ENCODE measurements at regions not wholly inside any gene's neighbourhood (a gene's known extent, or its start where the extent isn't known, plus 50 kb on each side); places are given as distances from the start of the nearest gene placed in this dataset.

DNA sequence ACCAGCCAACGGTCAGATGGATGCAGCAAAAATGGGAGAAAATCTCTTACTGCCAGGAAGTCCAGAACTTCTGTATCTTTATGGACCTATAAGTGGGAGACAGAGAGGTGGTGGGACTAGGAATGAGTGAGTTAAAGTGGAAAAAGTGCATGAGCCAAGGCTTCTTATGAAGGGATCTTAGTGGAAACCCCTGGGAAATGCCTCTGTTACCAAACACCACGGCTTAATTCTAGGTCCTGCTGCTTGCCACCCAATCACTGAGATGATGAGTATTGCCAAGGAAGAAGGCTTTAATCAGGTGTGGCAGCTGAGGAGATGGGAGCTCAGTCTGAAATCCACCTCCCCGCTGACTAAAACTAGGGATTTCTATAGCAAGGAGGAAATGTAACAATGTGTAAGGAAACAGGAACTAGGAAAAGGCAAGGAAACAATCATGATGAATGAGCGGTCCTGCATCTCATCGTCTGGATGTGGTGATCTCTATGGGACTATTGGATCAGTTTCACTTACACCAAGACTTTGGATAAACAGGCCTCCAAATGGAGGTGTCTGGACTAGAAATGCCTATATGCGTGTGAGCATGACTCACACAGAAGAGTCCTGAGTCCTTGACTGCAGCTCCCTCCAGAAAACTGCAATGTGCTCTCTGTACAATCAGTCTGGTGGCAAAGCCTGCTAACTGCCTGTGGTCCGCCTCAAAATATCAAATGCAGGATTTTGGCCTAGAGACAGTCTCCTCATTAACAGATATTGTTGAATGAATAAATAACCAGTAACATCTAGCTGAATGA is 98.2 kb upstream of the PRR16 start (continued):
- TF ChIP-seq ZNF747 (CRISPR knock-in tag; IDR thresholded peaks at IDR 0.05; ENCODE audit: borderline replicate concordance) (no peak), TOPORS (CRISPR knock-in tag; IDR thresholded peaks at IDR 0.05) (no peak), ZNF850 (CRISPR knock-in tag; conservative IDR thresholded peaks at IDR 0.05) (no peak), ATM (IDR thresholded peaks at IDR 0.05; ENCODE audit: borderline replicate concordance) (no peak), ZKSCAN5 (CRISPR knock-in tag; IDR thresholded peaks at IDR 0.05) (no peak)
- TF ChIP-seq, protein P1, sequence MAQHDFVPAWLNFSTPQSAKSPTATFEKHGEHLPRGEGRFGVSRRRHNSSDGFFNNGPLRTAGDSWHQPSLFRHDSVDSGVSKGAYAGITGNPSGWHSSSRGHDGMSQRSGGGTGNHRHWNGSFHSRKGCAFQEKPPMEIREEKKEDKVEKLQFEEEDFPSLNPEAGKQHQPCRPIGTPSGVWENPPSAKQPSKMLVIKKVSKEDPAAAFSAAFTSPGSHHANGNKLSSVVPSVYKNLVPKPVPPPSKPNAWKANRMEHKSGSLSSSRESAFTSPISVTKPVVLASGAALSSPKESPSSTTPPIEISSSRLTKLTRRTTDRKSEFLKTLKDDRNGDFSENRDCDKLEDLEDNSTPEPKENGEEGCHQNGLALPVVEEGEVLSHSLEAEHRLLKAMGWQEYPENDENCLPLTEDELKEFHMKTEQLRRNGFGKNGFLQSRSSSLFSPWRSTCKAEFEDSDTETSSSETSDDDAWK (CRISPR knock-in tag; IDR thresholded peaks at IDR 0.05) = no peak
- TF ChIP-seq, protein P2, sequence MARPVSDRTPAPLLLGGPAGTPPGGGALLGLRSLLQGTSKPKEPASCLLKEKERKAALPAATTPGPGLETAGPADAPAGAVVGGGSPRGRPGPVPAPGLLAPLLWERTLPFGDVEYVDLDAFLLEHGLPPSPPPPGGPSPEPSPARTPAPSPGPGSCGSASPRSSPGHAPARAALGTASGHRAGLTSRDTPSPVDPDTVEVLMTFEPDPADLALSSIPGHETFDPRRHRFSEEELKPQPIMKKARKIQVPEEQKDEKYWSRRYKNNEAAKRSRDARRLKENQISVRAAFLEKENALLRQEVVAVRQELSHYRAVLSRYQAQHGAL (CRISPR knock-in tag; IDR thresholded peaks at IDR 0.05; ENCODE audit: not compliant biosample characterization) = no peak

DNA sequence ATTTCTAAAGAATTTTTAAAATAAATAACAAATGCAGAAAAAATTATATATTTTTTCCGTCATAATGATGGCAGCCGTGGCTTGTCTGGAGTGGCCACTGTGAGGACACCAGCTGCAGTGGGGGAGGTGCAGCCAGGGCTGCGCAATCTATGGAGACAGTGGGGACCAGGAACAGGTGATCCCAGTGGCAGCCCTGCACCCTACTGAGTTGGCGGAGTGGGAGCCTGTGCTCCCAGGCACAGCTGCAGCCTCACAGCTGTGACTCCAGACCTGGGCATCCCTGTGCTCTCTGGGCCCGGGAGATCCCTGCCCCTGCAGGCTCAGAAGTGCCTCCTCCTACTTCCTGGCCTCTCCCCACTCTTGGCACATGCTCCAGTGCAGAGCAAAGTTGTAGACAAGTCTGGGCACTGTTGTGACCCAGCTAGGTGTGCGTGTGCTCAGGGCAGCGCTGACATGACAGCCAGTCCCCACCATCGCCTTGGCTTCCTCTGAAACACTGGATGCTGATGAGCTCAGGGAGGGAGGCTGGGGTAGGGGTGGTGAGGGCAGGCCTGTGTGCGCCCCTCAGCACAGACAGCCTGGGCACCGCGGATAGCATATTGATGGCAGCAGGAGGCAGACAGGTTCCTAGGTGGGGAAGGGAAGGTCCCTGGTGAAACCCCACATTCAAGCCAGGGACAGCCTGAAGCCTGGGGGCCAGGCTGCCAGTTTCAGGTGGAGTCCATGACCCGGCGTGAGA is 96.0 kb upstream of the PRR16 start:
- no peaks in the 10 kb centered on the region for H3K36me3 ChIP-seq (replicated peaks in 1 of 2; ENCODE audit: control insufficient read depth in 1 of 2, insufficient read depth in 2 of 2, low read length in 2 of 2)
- 18% methylated on average over 6 of the region's 13 CpGs for WGBS (ENCODE audit: low lambda C conversion rate)
- in situ Hi-C loops (cut with HindIII; ENCODE audit: extremely low pct_ligation_motif_present, low pct_unique_long_range_greater_than_20kb) = no loop called here
- intact Hi-C loops (cut with micrococcal nuclease; ENCODE audit: unreplicated experiment) = no loop called here
- ChIA-PET POLR2A (no interaction called here), CTCF (ENCODE audit: low intra/inter-chr PET ratio, low total read pairs) (no interaction called here)
- FAIRE-seq (no peak), ATAC-seq (no peak), DNase-seq (ENCODE audit: low spot score) (no peak)
- no peak overlapping the region for H3K4me2 ChIP-seq (ENCODE audit: low read depth, low read length)
- H3K9ac ChIP-seq (ENCODE audit: insufficient read depth, low read depth, low read length) = no peak overlapping the region
- H4K20me1 ChIP-seq (ENCODE audit: insufficient read depth, low read length) = no peaks in the 10 kb centered on the region
- no peaks in the 10 kb centered on the region for H3K27me3 ChIP-seq (ENCODE audit: control insufficient read depth in 1 of 2, insufficient read depth in 2 of 2, low read length in 2 of 2)
- no peaks in the 10 kb centered on the region for H3K4me1 ChIP-seq (ENCODE audit: insufficient read depth, low read length)
- H3K4me3 ChIP-seq (replicated peaks in 1 of 3; ENCODE audit: insufficient read depth in 1 of 3, low read depth in 2 of 3, low read length in 3 of 3) = no peak overlapping the region
- no TSS peak for BruUV-seq (replicated peaks)
- TF ChIP-seq ZBTB42 (CRISPR knock-in tag; IDR thresholded peaks at IDR 0.05) = no peak
- H3K27ac ChIP-seq (ENCODE audit: extremely low read length, insufficient read depth, low read length) = no peak overlapping the region
- no peaks in the 10 kb centered on the region for H3K79me2 ChIP-seq (ENCODE audit: insufficient read depth, low read length)
- no peak overlapping the region for H2AFZ ChIP-seq (ENCODE audit: low read length)
- H3K9me3 ChIP-seq (ENCODE audit: low read length) = no peaks in the 10 kb centered on the region

Data from HepG2 (cell line).